GM12872 (cell line): ENCODE measurements at regions not wholly inside any gene's neighbourhood (a gene's known extent, or its start where the extent isn't known, plus 50 kb on each side); places are given as distances from the start of the nearest gene placed in this dataset.

Experiments used
- TF ChIP-seq, protein P1 (sequence below): IDR thresholded peaks from 3 replicates; pipeline ENCODE4 v1.5.1; 2011; ENCODE audit warnings: low read depth, mild to moderate bottlenecking, low read length, moderate library complexity; ENCODE audit not compliant: insufficient read depth

DNA sequence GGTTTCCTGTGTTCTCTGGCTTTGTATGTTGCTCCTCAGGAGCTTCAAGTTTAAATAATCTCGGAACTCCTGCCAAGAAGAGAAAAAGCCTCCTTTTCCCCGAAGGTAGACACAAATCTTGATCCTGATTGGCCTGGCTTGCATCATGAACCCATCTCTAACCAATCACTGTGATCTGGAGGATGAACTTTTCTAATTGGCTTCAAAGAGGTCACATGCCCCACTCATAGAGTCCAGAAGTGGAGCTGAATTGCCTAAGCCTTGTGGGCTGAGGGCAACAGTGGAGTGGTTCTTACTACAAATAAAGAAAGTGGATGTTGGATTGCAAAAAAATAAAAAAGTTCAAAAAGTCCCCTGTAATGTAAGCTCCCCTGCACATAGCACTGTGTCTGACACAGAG is 245.9 kb downstream of the MID1IP1 start:
- TF ChIP-seq, protein P1, sequence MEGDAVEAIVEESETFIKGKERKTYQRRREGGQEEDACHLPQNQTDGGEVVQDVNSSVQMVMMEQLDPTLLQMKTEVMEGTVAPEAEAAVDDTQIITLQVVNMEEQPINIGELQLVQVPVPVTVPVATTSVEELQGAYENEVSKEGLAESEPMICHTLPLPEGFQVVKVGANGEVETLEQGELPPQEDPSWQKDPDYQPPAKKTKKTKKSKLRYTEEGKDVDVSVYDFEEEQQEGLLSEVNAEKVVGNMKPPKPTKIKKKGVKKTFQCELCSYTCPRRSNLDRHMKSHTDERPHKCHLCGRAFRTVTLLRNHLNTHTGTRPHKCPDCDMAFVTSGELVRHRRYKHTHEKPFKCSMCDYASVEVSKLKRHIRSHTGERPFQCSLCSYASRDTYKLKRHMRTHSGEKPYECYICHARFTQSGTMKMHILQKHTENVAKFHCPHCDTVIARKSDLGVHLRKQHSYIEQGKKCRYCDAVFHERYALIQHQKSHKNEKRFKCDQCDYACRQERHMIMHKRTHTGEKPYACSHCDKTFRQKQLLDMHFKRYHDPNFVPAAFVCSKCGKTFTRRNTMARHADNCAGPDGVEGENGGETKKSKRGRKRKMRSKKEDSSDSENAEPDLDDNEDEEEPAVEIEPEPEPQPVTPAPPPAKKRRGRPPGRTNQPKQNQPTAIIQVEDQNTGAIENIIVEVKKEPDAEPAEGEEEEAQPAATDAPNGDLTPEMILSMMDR = no peak

DNA sequence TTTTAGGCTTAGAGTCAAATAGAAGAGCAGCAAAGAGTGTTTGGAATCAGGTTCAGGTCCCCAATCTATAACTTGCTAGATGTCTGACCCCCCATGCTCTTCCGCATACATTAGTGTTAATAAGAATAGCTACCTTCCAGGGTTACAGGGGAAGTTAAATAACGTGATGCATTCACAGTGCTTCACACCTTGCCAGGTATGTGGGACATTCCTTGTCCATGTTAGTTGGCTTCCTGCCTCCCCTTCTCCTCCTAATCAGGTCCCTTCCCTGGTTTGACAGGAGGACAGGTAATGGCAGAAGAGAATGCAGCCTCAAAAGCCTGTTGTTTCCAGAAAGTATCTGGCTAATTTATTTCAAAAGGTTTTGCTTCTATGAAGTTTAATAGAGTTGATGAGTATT is 248.7 kb downstream of the MID1IP1 start:
- TF ChIP-seq, protein P1 = no peak

DNA sequence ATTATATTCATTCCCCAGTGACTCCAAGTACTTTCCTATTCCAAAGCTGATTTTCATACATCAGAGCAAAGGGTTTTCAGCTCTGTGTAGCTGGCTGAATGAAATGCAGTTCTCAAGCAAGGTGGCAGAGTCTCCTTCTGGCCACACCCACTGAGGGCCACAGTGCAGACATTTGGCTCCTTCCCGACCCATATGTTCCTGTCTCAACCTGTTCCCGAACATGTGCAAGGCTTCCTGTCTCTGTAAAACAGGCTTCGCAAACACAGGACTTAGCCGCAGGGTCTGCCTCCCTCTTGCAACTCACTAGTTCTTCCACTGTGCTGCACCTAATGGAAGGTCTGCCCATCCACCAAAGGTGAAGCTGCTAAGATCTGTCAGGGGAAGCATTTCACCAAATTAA is 249.2 kb downstream of the MID1IP1 start:
- TF ChIP-seq, protein P1 = no peak

DNA sequence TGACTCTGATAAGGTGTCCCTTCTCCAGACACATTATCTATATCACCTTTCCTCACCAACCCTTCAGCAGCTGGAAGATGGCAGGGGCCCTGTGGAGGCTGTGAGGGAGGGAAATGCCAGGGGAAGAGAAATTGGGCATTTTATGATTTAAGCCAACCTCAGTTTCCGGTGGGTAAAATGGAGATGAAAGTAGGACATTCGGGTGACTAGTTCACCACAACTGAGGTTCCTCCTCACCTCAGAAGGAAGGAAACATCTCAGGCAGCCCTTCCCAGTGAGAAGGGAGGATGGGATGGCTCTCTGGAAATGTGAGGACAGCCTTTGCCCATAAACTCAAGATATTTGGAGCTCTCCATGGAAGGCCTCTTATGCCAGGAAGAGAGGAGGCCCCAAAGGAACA is 251.5 kb downstream of the MID1IP1 start:
- TF ChIP-seq, protein P1 = no peak

DNA sequence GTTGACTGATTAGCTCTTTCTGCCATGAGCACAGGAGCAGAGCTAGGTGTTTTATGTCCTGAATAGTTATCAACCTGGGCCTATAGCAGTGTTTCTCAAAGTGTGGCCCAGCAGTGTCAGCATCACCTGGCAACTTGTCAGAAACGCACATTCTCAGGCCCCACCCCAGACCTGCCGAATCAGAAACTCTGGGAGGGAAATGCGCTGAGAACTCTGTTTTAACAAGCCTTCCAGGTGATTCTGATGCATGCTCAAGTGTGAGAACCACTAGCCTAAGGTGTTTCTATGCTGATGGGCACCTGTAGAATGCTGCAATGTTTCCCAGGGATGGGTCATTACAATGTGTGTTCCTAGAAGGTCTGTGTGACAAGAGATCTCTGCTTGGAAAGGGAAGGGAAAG is 257.5 kb downstream of the MID1IP1 start:
- TF ChIP-seq, protein P1 = no peak

DNA sequence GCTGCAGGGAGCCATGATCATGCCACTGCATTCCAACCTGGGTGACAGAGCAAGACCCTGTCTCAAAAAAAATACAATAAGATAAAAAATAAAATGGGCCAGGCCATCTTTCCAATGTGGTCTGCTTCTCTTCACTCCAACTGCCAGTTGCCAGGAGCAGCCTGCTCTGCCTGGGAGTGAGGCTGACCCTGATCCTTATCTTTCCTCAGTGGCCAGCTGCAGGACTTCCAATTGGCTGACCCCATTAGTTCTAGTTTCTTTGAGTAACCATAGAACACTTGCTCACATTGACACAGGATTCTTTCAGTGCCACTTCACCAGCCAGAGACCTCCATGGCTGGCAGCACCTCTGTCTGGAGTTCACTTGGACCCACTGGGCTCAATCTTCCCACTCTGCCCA is 258.6 kb downstream of the MID1IP1 start:
- TF ChIP-seq, protein P1 = no peak

DNA sequence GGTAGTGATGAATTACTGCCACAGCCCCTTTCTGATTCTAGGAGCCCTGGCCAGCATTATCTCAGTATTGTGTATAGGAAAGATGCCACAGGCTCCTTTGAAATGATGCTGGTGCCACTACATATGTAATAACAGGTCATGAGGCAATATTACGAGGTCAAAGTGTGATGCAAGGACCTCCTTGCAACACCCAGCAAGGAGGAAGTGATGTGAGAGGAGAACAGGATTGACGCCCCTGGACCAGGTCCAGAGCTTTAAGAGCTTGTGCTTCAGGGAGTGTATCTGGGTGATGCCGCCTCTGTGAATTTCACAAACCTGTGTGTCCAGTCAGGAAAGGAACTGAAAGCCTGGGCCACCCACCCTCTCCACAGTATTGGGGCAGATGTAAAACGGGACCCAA is 261.8 kb downstream of the MID1IP1 start:
- TF ChIP-seq, protein P1 = no peak

DNA sequence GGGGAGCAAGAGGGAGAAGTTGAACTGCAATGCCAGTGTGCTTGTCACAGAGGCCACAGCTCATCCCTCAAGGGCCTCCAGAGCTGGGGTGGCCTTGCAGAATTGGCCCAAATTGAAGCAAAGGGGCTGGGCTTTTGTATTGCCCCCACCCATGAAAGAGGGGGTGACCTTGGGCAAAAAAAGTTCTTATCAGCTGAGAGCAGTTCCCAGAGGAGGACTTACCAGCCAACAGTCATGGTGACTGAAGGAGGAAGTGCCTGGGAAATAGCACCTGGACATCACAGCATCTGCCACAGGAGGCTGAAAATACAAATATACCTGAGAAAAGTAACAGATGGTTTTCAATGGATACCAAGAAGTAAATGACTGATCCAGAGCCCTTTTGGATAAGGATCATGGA is 262.4 kb downstream of the MID1IP1 start:
- TF ChIP-seq, protein P1 = no peak
